OCI-LY7 (cell line): ENCODE measurements at regions not wholly inside any gene's neighbourhood (a gene's known extent, or its start where the extent isn't known, plus 50 kb on each side); places are given as distances from the start of the nearest gene placed in this dataset.

Source experiments
- BruUV-seq: library from RNA; stranded (reverse); fragments of 400-500 nt; replicated peaks from 2 replicates; lab custom pipeline; 2021; lab: Mats Ljungman, UMichigan
- CTCF ChIA-PET: fragments of 300-600 bp; sonication (Branson Sonifier 250); formaldehyde crosslinking; loops from one replicate; lab custom pipeline; 2022; ENCODE audit warnings: antibody characterized with exemption; ENCODE audit not compliant: unreplicated experiment; lab: Charles Lee
- POLR2A ChIA-PET: fragments of 300-600 bp; sonication (Branson Sonifier 250); formaldehyde crosslinking; loops from one replicate; lab custom pipeline; 2022; ENCODE audit warnings: antibody characterized with exemption; lab: Charles Lee
- DNase-seq: peaks from one replicate; pipeline ENCODE4 v3.0.0-alpha.2; 2015; ENCODE audit warnings: low spot score
- H2AFZ ChIP-seq: fragments of 200-600 bp; sonication (generic), shearing (Covaris generic); 2 replicates; pipeline ENCODE4 v1.6.1; 2014; ENCODE audit warnings: mild to moderate bottlenecking, antibody characterized with exemption, low read length, moderate library complexity
- H3K27ac ChIP-seq: fragments of 200-600 bp; sonication (generic); 2 replicates; pipeline ENCODE4 v1.5.1; 2014; ENCODE audit warnings: mixed run types, low read depth, mild to moderate bottlenecking, moderate library complexity, low read length, inconsistent platforms; ENCODE audit not compliant: poor library complexity, severe bottlenecking
- H3K36me3 ChIP-seq: fragments of 200-600 bp; sonication (generic); 2 replicates; pipeline ENCODE4 v1.6.1; 2014; ENCODE audit warnings: mild to moderate bottlenecking, antibody characterized with exemption, low read length, moderate library complexity, mixed read lengths; ENCODE audit not compliant: insufficient read depth
- H3K4me1 ChIP-seq: fragments of 200-600 bp; sonication (generic); 2 replicates; pipeline ENCODE4 v1.5.1; 2014; ENCODE audit warnings: mild to moderate bottlenecking, low read length; ENCODE audit not compliant: insufficient read depth, poor library complexity, severe bottlenecking
- H3K4me2 ChIP-seq: fragments of 200-600 bp; sonication (generic); 2 replicates; pipeline ENCODE4 v1.6.1; 2014; ENCODE audit warnings: mild to moderate bottlenecking, low read length
- H3K4me3 ChIP-seq: fragments of 200-600 bp; sonication (generic); 2 replicates; pipeline ENCODE4 v1.5.1; 2014; ENCODE audit warnings: mild to moderate bottlenecking, low read depth, low read length; ENCODE audit not compliant: poor library complexity, severe bottlenecking
- H3K79me2 ChIP-seq: fragments of 200-600 bp; sonication (generic); 2 replicates; pipeline ENCODE4 v1.6.1; 2016; ENCODE audit warnings: low read depth, mild to moderate bottlenecking, low read length, moderate library complexity, mixed read lengths; ENCODE audit not compliant: insufficient read depth
- H3K9me2 ChIP-seq: fragments of 200-600 bp; sonication (generic); 2 replicates; pipeline ENCODE4 v1.6.1; 2016; ENCODE audit warnings: mild to moderate bottlenecking, low read length, mixed read lengths; ENCODE audit not compliant: insufficient read depth
- H3K9me3 ChIP-seq: fragments of 200-600 bp; sonication (generic); 2 replicates; pipeline ENCODE4 v1.6.1; 2014; ENCODE audit warnings: mild to moderate bottlenecking, mixed run types, low read length, mixed read lengths
- H4K20me1 ChIP-seq: fragments of 200-600 bp; sonication (generic); 2 replicates; pipeline ENCODE4 v1.6.1; 2014; ENCODE audit warnings: mild to moderate bottlenecking, antibody characterized with exemption, low read length, moderate library complexity, mixed read lengths; ENCODE audit not compliant: insufficient read depth
- EZH2phosphoT487 ChIP-seq: fragments of 200-600 bp; sonication (generic); IDR thresholded peaks from 2 replicates; pipeline ENCODE4 v1.6.1; 2018; ENCODE audit warnings: low read depth, borderline replicate concordance, mild to moderate bottlenecking, mixed run types, antibody characterized with exemption, low read length, moderate library complexity, mixed read lengths
- intact Hi-C: fragments of 100-400 bp; cut with micrococcal nuclease; formaldehyde crosslinking; loops from one replicate; pipeline ENCODE4 v1.10.0; 2022; ENCODE audit not compliant: unreplicated experiment
- TF ChIP-seq, protein P1 (sequence below): fragments of 200-600 bp; sonication (generic); conservative IDR thresholded peaks from 2 replicates; pipeline ENCODE4 v1.5.1; 2014; ENCODE audit warnings: mild to moderate bottlenecking, antibody characterized with exemption, low read length, moderate library complexity, mixed read lengths

DNA sequence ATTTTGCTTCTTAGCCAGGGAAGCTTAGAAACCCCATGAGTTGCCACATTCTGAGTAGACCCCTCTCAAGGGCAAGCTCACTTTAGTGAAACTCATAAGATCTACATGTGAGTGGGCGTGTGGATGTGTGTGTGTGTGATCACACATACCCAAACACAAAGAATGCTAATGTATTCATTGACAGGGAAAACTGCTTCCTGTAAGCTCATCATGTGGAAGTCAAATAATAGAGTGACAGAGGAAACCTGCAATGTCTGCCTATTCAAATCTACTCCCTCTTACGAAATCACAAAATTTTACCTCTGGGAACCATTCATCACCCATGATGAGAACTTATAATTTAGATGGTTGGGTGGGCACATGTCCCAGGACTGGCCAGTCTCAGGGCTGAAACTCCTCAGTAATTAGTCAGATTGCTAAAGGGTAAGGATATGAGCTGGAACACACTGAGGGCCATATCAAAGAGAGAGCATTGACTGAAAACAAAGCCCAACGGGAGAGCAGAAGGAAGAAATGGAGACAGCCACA is 94.5 kb upstream of the CCDC150 start:
- Histone ChIP-seq H3K9me2 (no peaks in the 10 kb centered on the region), H3K9me3 (no peaks in the 10 kb centered on the region), H3K4me3 (no peak overlapping the region), H3K79me2 (no peaks in the 10 kb centered on the region), H3K36me3 (no peaks in the 10 kb centered on the region), H4K20me1 (no peaks in the 10 kb centered on the region), H3K4me2 (no peak overlapping the region), H3K27ac (no peak overlapping the region), H3K4me1 (no peaks in the 10 kb centered on the region), H2AFZ (no peak overlapping the region)
- ChIA-PET POLR2A (no interaction called here), CTCF (no interaction called here)
- TF ChIP-seq, protein P1, sequence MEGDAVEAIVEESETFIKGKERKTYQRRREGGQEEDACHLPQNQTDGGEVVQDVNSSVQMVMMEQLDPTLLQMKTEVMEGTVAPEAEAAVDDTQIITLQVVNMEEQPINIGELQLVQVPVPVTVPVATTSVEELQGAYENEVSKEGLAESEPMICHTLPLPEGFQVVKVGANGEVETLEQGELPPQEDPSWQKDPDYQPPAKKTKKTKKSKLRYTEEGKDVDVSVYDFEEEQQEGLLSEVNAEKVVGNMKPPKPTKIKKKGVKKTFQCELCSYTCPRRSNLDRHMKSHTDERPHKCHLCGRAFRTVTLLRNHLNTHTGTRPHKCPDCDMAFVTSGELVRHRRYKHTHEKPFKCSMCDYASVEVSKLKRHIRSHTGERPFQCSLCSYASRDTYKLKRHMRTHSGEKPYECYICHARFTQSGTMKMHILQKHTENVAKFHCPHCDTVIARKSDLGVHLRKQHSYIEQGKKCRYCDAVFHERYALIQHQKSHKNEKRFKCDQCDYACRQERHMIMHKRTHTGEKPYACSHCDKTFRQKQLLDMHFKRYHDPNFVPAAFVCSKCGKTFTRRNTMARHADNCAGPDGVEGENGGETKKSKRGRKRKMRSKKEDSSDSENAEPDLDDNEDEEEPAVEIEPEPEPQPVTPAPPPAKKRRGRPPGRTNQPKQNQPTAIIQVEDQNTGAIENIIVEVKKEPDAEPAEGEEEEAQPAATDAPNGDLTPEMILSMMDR, result no peak
- DNase-seq, result no peak
- no TSS peak for BruUV-seq
- intact Hi-C loops, result no loop called here

GRCh38 chr2:196546151-196546919 is 93.2 kb upstream of the CCDC150 start:
- Histone ChIP-seq H3K4me2 (no peak overlapping the region), H3K79me2 (no peaks in the 10 kb centered on the region), H2AFZ (no peak overlapping the region), H3K36me3 (no peaks in the 10 kb centered on the region), H3K9me2 (no peaks in the 10 kb centered on the region), H3K27ac (no peak overlapping the region), H3K4me3 (no peak overlapping the region), H4K20me1 (no peaks in the 10 kb centered on the region), H3K9me3 (no peaks in the 10 kb centered on the region), H3K4me1 (no peaks in the 10 kb centered on the region)
- BruUV-seq, result no TSS peak
- no peak for DNase-seq
- POLR2A ChIA-PET, result interaction anchor here (1.1 kb wide), 1 partner anchor 13 kb away, joined by 4 read pairs; no protein-coding TSS in a partner anchor
- CTCF ChIA-PET, result no interaction called here
- TF ChIP-seq EZH2phosphoT487, result no peak
- intact Hi-C loops, result no loop called here

- intact Hi-C loops, result no loop called here
- no peak for DNase-seq
- no peaks in the 10 kb centered on the region for H3K9me3 ChIP-seq
- ChIA-PET POLR2A (interaction anchor here (0.7 to 1.1 kb wide), 2 partner anchors 41 to 162 kb away, joined by 3 read pairs; no protein-coding TSS in a partner anchor), CTCF (no interaction called here)
- H3K4me3 ChIP-seq, result no peak overlapping the region
- no peak overlapping the region for H3K27ac ChIP-seq
- H3K79me2 ChIP-seq, result no peaks in the 10 kb centered on the region
- BruUV-seq, result no TSS peak
- H2AFZ ChIP-seq, result no peak overlapping the region
- H3K4me1 ChIP-seq, result no peaks in the 10 kb centered on the region
- no peak overlapping the region for H3K4me2 ChIP-seq
- H4K20me1 ChIP-seq, result no peaks in the 10 kb centered on the region
- H3K36me3 ChIP-seq, result no peaks in the 10 kb centered on the region
- TF ChIP-seq, protein P1, result no peak
- TF ChIP-seq EZH2phosphoT487, result no peak
- no peaks in the 10 kb centered on the region for H3K9me2 ChIP-seq
Observed at GRCh38 chr2:196549052-196549451, 90.5 kb upstream of the CCDC150 start.
